Psoas muscle (tissue), 7 donors: ENCODE measurements at regions not wholly inside any gene's neighbourhood (a gene's known extent, or its start where the extent isn't known, plus 50 kb on each side); places are given as distances from the start of the nearest gene placed in this dataset.
"Not testable (repeated sequence)": the region's sequence is repeated elsewhere in the genome, so short reads cannot be mapped to it uniquely, and the experiment has no call there.

Experiments
- ATAC-seq, 4 donors: fragments of 200-7000 bp; cut with Tn5 transposase; one replicate each; pipeline ENCODE4 v1.9.1; 2020; ENCODE audit warnings: moderate library complexity in 3 of 4, mild to moderate bottlenecking in 2 of 4
- DNase-seq, 2 donors: peaks; one replicate each; pipeline ENCODE4 v3.0.0-alpha.2; 2020
- H3K27ac ChIP-seq: fragments of 200-600 bp; one replicate; pipeline ENCODE4 v1.8.0; 2022
- H3K27me3 ChIP-seq, 3 donors: fragments of 200-600 bp in 1 of 3; one replicate each; pipeline versions ENCODE4 v1.6.1 to v1.8.0; 2013 to 2022; ENCODE audit warnings: low read length in 2 of 3, mild to moderate bottlenecking in 2 of 3, moderate library complexity in 1 of 3; ENCODE audit not compliant: insufficient read depth in 3 of 3
- H3K36me3 ChIP-seq, 2 donors: fragments of 200-600 bp in 1 of 2; one replicate each; pipeline versions ENCODE4 v1.6.1 to v1.8.0; 2013 to 2022; ENCODE audit warnings: low read depth in 1 of 2, mild to moderate bottlenecking in 1 of 2, moderate library complexity in 1 of 2; ENCODE audit not compliant: insufficient read depth in 1 of 2
- H3K4me1 ChIP-seq: fragments of 200-600 bp; one replicate; pipeline ENCODE4 v1.8.0; 2022
- H3K4me3 ChIP-seq: fragments of 200-600 bp; one replicate; pipeline ENCODE4 v1.8.0; 2022; ENCODE audit warnings: mild to moderate bottlenecking
- H3K9me3 ChIP-seq: fragments of 200-600 bp; one replicate; pipeline ENCODE4 v1.8.0; 2022
- WGBS, 3 donors: extraction: QIAGEN DNeasy Blood & Tissue Kit; methylation state at CpG; one replicate each; pipeline versions ENCODE4 v1.1.6 to v1.1.7; 2013; 5-methylcytosine and 5-hydroxymethylcytosine counted together
- intact Hi-C, 2 donors: fragments of 100-400 bp; cut with DNase I; formaldehyde crosslinking; loops; one replicate each; pipeline versions ENCODE4 v1.11.0 to v1.14.2; 2022
- TF ChIP-seq, protein P1 (sequence below): fragments of 200-600 bp; IDR thresholded peaks from one replicate; pipeline ENCODE4 v1.8.0; 2022; ENCODE audit warnings: antibody characterized with exemption
- donor health status: healthy with polysubstance abuse.
- donor health status: DM: no; HTN: no; CAD: no; lungs with moderate emphysema.
- donor health status: Bipolar disorder and iron deficiency.
- donor health status: healthy.
- donor health status: DM: yes; HTN: yes; CAD: no.
- donor health status: DM: no; HTN: no; CAD: no.
- donor health status: DM: yes; HTN: yes; CAD: no.

DNA sequence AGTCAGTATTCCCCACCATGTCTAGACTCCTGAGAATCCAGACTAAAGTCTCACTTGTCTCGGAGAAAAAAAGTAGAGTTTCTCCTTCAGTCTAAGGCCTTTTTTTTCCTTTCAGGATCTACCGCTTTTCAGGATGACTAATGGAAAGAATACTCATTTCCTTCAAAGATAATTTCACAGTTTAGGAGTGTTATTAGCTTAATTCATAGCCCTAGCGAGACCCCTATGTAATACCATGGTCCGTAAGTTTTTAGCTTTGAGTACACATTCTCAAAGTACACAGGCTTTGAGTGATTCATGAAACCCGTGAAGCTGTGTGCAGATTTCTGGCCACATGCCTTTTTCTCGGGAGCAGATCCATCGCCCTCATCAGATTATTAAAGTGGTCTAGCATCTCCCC is 133.1 kb downstream of the SOX4 start:
- TF ChIP-seq, protein P1, sequence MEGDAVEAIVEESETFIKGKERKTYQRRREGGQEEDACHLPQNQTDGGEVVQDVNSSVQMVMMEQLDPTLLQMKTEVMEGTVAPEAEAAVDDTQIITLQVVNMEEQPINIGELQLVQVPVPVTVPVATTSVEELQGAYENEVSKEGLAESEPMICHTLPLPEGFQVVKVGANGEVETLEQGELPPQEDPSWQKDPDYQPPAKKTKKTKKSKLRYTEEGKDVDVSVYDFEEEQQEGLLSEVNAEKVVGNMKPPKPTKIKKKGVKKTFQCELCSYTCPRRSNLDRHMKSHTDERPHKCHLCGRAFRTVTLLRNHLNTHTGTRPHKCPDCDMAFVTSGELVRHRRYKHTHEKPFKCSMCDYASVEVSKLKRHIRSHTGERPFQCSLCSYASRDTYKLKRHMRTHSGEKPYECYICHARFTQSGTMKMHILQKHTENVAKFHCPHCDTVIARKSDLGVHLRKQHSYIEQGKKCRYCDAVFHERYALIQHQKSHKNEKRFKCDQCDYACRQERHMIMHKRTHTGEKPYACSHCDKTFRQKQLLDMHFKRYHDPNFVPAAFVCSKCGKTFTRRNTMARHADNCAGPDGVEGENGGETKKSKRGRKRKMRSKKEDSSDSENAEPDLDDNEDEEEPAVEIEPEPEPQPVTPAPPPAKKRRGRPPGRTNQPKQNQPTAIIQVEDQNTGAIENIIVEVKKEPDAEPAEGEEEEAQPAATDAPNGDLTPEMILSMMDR = no peak
- Histone ChIP-seq H3K36me3 (no peaks in the 10 kb centered on the region), H3K4me1 (no peaks in the 10 kb centered on the region), H3K27ac (no peak overlapping the region), H3K27me3 (no peaks in the 10 kb centered on the region), H3K4me3 (no peak overlapping the region), H3K9me3 (no peaks in the 10 kb centered on the region)
- no peak for ATAC-seq
- DNase-seq = no peak
- intact Hi-C loops = no loop called here
- WGBS, 3 donors = 61 to 68% (median 65%) methylated on average over 7 of the region's 7 CpGs

DNA sequence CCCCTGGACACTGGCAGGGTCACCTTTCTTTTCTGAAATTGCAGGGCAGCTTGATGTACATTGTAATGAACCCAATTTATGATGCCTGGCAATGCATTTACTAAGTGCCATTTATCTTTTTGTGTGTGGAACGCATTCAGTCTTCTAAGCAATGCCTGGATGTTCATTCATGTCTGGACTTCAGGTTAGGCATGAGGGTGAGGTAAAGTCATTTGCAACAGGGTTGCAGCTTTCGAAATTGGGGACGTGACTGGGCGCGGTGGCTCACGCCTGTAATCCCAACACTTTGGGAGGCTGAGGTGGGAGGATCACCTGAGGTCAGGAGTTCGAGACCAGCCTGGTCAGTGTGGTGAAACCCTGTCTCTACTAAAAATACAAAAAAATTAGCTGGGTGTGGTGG is 134.6 kb downstream of the SOX4 start:
- TF ChIP-seq, protein P1 = no peak
- H3K4me1 ChIP-seq = no peaks in the 10 kb centered on the region

DNA sequence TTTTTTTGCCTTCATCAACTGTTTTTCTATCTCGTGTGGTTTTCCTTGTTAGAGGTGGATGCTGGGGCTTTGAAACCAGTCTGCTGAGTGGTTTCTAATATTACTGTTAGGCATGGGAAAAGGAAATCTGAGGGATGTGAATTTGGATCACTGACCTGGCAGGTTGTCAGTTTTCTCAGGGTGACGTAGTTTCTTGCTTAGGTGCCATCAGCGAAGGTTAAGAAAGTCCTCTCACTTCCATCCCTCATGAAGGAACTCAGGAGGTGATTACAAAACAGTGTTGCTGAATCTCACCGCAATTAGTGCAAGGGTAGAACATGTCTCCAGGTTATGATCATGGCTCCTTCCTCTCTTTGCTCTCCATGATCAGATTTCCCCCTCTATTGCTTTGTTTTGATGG is 135.9 kb downstream of the SOX4 start:
- intact Hi-C loops = no loop called here

More for the DNA sequence above, 134.6 kb downstream of the SOX4 start:
- 95 to 99% (median 96%) methylated on average over 7 of the region's 7 CpGs for WGBS, 3 donors
- Histone ChIP-seq H3K9me3 (no peaks in the 10 kb centered on the region), H3K36me3 (no peaks in the 10 kb centered on the region), H3K27me3 (no peaks in the 10 kb centered on the region), H3K4me3 (no peak overlapping the region), H3K27ac (no peak overlapping the region)
- ATAC-seq = no peak
- intact Hi-C loops = no loop called here
- no peak for DNase-seq

GRCh38 chr6:21730533-21730932 is 137.0 kb downstream of the SOX4 start:
- no peak overlapping the region for H3K4me3 ChIP-seq
- H3K36me3 ChIP-seq = no peaks in the 10 kb centered on the region
- no peaks in the 10 kb centered on the region for H3K9me3 ChIP-seq
- intact Hi-C loops = no loop called here
- H3K27me3 ChIP-seq = no peaks in the 10 kb centered on the region
- no peaks in the 10 kb centered on the region for H3K4me1 ChIP-seq
- ATAC-seq (no peak), DNase-seq (no peak)
- no peak overlapping the region for H3K27ac ChIP-seq
- TF ChIP-seq, protein P1 = no peak
- 90 to 94% (median 94%) methylated on average over 11 of the region's 11 CpGs for WGBS, 3 donors

More for the DNA sequence above, 135.9 kb downstream of the SOX4 start:
- Histone ChIP-seq H3K27me3 (no peaks in the 10 kb centered on the region), H3K27ac (no peak overlapping the region), H3K4me1 (no peaks in the 10 kb centered on the region), H3K9me3 (no peaks in the 10 kb centered on the region), H3K36me3 (no peaks in the 10 kb centered on the region), H3K4me3 (no peak overlapping the region)
- TF ChIP-seq, protein P1 = no peak
- DNase-seq (no peak), ATAC-seq (no peak)
- WGBS, 3 donors = 48 to 62% (median 52%) methylated on average over 4 of the region's 4 CpGs

- no peak overlapping the region for H3K27ac ChIP-seq
- no peak for ATAC-seq
- WGBS, 3 donors = 42 to 47% (median 46%) methylated on average over 5 of the region's 5 CpGs
Measured at GRCh38 chr6:21731411-21732031, 138.0 kb downstream of the SOX4 start.

GRCh38 chr6:21732032-21732730 is 138.6 kb downstream of the SOX4 start:
- H3K36me3 ChIP-seq, H3K9me3 ChIP-seq, DNase-seq, H3K27ac ChIP-seq, H3K4me3 ChIP-seq, intact Hi-C loops, H3K4me1 ChIP-seq, H3K27me3 ChIP-seq, ATAC-seq: not testable (repeated sequence)
- 83 to 89% (median 88%) methylated on average over 14 of the region's 14 CpGs for WGBS, 3 donors

More at GRCh38 chr6:21731411-21732031, 138.0 kb downstream of the SOX4 start:
- Histone ChIP-seq H3K9me3 (no peaks in the 10 kb centered on the region), H3K27me3 (no peaks in the 10 kb centered on the region), H3K36me3 (no peaks in the 10 kb centered on the region), H3K4me3 (no peak overlapping the region), H3K4me1 (no peaks in the 10 kb centered on the region)
- intact Hi-C loops = no loop called here
- TF ChIP-seq, protein P1 = no peak
- no peak for DNase-seq
